RPMI8226 (cell line): ENCODE measurements at regions not wholly inside any gene's neighbourhood (a gene's known extent, or its start where the extent isn't known, plus 50 kb on each side); places are given as distances from the start of the nearest gene placed in this dataset.
"Not testable (repeated sequence)": the region's sequence is repeated elsewhere in the genome, so short reads cannot be mapped to it uniquely, and the experiment has no call there.

ENCODE experiments used
- DNase-seq: peaks from one replicate; pipeline ENCODE4 v3.0.0-alpha.2; 2015

- no peak for DNase-seq
These were observed 560.8 kb downstream of the POM121L12 start for GRCh38 chr7:53596230-53596629.

DNA sequence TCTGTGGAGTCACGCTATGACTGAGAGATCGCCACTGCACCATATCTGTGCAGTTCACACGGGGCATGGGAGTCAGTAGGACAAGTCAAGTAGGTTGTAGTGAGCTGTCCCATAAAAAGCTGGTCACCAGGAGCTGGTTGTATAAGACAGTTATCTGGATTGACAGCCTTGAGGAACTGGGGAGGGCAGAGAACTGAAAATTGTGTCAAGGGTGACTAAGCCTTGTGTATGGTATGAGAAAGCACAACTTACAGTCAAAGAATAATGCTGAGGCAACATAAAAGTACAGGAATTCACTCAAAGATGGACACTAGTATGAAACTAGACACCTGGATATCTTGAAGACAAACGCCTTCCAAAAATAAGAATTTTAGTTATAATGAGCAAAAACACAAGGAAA lies 564.9 kb downstream of the POM121L12 start:
- no peak for DNase-seq

GRCh38 chr7:53602817-53603418 lies 567.5 kb downstream of the POM121L12 start:
- no peak for DNase-seq

DNA sequence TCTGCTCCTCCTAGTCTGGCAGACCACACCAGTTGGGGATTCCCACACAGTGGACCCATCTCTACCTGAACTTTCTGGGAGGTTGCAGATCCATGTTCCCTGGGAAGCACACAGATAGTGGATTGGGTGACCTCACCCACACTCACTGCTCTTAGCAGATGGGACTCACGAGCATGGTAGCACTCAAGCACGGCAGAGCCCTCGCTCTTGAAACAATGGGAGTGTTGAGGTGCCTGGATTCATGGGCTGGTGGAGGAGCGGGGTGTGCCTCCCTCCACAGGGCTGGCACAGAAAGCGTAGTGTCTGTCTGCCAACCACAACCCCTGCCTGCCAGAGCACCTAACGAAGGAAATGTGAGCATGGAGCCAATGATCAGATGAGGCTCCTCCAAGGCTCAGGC lies 568.0 kb downstream of the POM121L12 start:
- no peak for DNase-seq

DNA sequence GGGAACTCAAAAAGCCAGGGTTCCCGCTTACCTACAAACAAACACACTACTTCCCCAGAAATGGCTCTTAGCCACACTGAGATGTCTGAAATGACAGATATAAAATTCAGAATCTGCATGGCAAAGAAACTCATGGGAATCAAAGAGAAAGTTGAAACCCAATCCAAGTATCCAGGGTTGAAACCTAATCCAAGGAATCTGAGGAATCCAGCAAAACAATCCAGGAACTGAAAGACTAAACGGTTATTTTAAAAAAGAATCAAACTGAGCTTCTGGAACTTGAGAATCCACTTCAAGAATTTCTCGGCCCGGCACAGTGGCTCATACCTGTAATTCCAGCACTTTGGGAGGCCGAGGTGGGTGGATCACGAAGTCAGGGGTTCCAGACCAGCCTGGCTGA lies 568.8 kb downstream of the POM121L12 start:
- no peak for DNase-seq

DNA sequence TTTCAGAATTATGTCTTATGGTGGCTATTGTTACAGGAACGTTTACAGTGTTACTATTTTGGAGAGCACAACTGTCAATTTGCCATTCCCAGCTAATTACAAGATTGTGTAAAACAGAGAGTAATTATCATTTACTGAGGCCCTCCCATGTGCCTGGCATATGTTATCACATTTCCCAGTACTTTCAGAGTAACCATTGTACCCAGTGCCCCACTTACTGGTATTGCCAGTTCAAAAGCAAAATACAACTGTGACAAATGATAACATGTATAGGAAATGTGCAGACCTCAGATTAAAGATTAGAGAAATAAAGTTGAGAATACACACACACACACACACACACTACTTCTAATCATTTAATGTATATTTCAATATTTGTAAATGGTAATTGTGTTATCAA lies 572.5 kb downstream of the POM121L12 start:
- DNase-seq = no peak

GRCh38 chr7:53609185-53609584 lies 573.8 kb downstream of the POM121L12 start:
- DNase-seq = no peak

DNA sequence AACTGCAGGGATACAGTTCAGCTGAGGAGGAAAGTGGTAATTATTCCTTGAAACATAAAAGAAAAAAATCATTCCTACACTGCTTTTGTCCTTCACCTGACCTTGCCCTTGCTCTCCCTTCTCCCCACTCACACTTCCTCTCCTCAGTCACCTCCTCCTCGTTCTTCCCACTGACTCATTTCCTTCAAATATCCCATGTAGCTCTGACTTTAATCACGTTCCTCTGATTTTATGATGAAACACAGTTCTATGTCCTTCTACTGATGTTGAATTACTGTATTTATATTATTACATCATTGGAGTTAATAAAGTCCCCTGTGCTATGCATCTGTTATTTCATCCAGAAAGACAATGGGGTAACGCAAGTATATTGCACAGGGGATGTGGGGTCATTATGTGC lies 575.6 kb downstream of the POM121L12 start:
- no peak for DNase-seq

DNA sequence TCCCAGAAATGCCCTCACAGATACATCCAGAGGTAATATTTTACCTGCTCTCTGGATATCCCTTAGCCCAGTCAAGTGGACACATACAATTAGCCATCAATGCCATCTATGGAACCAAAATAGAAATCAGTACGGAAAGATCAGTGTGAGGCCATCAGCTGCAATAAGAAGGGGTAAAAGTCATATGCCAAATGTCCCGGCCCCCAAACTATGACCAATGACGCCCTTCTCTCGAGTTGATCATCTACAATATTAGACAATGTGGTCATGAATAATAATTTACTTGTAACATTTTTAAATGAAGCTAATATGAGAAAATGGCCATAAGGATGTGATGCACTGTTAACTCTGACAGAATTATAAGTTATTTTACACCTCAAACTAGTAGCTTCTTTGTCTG lies 588.9 kb downstream of the POM121L12 start:
- no peak for DNase-seq

- no peak for DNase-seq
These were observed 593.3 kb downstream of the POM121L12 start for GRCh38 chr7:53628775-53629174.

DNA sequence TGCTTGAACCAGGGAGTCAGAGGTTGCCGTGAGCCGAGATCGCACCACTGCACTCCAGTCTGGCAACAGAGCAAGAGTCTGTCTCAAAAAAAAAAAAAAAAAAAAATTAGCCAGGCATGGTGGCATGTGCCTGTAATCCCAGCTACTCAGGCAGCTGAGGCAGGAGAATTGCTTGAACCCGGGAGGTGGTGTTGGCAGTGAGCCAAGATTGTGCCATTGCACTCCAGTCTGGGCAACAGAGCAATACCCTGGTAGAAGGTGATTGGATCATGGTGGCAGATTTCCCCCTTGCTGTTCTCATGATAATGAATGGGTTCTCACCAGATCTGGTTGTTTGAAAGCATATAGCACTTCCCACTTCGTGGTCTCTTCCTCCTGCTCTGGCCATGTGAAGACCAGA lies 599.8 kb downstream of the POM121L12 start:
- DNase-seq = not testable (repeated sequence)

GRCh38 chr7:53638517-53638916 lies 603.1 kb downstream of the POM121L12 start:
- no peak for DNase-seq

GRCh38 chr7:53641091-53641490 lies 605.7 kb downstream of the POM121L12 start:
- DNase-seq = no peak

- no peak for DNase-seq
These were observed 606.9 kb downstream of the POM121L12 start for GRCh38 chr7:53642361-53642760.

- no peak for DNase-seq
These were observed 607.4 kb downstream of the POM121L12 start for GRCh38 chr7:53642866-53643265.

- no peak for DNase-seq
These were observed 621.4 kb downstream of the POM121L12 start for GRCh38 chr7:53656881-53657280.

- DNase-seq = no peak
These were observed 622.2 kb downstream of the POM121L12 start for GRCh38 chr7:53657586-53657985.

GRCh38 chr7:53658951-53659350 lies 623.5 kb downstream of the POM121L12 start:
- no peak for DNase-seq

DNA sequence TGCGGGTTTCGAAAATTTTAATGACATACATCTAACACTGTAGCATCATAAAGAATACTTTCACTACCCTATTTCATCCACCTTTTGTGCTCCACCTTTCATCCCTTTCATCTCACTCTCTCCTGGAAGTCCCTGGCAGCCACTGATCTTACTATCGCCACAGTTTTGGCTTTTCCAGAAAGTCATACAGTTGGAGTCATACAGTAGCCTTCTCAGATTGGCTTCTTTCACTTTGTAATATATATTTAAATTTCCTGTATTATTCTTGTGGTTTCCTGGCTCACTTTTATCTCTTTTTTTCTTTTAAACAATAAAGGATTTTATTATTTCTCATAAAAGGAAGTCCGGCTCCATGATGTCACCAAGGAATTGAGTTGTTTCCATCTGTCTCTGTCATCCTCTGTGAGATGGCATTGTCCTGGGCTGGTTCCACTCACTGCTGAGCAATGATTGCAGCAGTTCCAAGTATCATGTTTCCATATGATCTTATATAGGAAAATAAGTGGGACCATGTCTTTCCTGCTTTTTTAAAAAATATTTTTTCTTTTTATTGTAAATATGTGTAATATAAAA lies 626.3 kb downstream of the POM121L12 start:
- DNase-seq = no peak

GRCh38 chr7:53672681-53673080 lies 637.2 kb downstream of the POM121L12 start:
- DNase-seq = no peak

DNA sequence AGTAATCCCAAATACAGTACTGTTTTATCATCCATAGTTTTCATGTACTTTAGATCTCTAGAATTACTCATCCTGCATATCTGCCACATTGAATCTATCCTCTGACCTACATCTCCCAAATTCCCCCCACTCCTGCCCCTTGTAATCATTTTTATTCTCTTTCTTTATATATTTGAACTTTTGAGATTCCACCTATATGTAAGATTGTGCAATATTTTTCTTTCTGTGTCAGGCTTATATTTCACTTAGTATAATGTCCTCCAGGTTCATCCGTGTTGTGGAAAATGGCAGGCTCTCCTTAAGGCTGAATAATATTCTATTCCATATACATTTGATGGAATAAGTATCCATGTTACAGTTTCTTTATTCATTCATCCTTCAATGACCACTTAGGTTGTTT lies 640.4 kb downstream of the POM121L12 start:
- DNase-seq = no peak

- DNase-seq = no peak
These were observed 649.3 kb downstream of the POM121L12 start for GRCh38 chr7:53684693-53685092.

GRCh38 chr7:53690411-53690810 lies 655.0 kb downstream of the POM121L12 start:
- DNase-seq = no peak

DNA sequence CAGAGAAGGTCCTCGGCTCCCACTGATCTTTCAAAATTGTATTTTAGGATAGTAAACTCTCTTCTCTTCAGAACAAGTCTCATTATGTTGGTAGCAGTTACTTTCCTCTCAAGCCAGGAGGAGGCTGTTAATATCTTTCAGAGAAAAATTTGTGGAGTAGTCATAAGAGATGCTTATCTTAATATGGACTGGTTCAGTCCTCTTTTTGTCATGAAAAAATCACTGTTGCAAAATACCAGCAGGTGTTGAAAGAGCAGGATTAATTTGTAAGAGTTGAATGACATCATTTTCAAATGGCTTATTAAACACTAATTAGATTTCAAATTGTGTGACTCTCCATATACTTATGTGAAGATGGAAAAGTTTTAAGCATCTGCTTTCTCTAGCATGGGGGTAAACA lies 662.5 kb downstream of the POM121L12 start:
- no peak for DNase-seq

DNA sequence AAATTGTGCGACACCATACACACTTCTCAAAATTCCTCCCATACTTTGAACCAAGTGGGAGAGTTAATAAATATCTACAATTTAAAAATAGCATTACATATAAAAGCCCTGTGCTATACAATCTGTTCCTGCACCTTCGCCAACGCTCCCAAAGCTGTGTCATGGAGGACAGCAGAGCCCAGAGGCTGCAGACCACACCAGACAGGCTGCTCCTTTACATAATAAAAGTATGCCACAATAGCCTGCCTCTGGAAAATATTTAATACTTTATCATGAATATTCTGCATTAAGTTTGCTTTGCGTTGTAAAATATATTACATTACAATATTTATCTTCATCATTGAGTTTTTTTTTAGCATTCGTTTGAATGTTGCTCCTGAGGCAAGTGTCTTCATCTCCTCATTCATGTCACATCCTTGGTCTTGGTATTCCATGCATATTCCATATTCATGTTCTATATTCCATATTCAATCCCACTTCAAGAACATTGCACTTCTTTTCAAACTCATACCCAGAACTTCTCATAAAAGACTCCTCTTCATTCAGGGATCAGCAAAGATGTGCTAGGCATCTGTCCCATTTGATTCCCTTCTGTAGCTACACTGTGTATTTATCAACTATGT lies 663.9 kb downstream of the POM121L12 start:
- DNase-seq = no peak
